ENCODE measurements at regions not wholly inside any gene's neighbourhood (a gene's known extent, or its start where the extent isn't known, plus 50 kb on each side); places are given as distances from the start of the nearest gene placed in this dataset.

GRCh38 chr7:123279949-123280348 is 80.2 kb upstream of the SLC13A1 start:
- no peaks in the 10 kb centered on the region for H3K36me3 ChIP-seq (ENCODE audit: control insufficient read depth, insufficient read depth, low read length)
- no peak for FAIRE-seq
- H3K27me3 ChIP-seq (ENCODE audit: control insufficient read depth, insufficient read depth, low read length): no peaks in the 10 kb centered on the region
- no peak overlapping the region for H3K4me3 ChIP-seq (ENCODE audit: low read depth, low read length)
- no peak for DNase-seq (ENCODE audit: low read depth)
- no peak for TF ChIP-seq CTCF (IDR thresholded peaks at IDR 0.05; ENCODE audit: insufficient read depth, low read length, severe bottlenecking)

DNA sequence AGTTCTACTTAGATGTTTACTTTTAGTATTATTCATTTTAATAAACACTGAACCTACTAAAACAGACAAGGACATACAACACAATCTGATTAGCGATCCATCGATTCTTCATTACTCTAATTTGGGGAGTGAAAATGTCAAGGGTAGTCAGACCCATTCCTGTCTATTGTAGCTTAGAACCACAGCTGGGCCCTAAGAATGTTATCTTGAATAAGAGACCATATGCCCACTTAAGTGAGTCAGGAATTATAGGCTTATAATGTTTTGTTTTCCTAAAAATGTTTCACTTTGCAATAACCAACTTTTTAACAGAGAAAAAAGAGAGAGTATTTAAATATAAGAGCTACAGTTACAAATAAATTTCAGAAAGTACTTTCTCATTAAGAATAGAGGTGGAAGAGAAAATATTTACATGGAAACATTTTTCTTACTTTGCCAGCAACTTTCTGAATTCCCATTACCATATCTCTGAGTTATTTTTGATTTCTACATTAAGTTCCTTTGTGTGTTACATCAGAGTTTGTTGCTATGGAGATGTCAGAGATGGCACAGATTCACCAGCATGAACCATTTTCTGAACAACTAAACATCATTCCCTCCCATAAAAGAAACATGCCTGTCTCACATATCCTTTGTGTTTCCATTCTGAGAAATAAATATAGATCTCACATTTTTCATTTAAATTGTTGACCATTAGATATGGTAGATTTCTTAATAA is 75.4 kb upstream of the SLC13A1 start:
- no peak for FAIRE-seq

DNA sequence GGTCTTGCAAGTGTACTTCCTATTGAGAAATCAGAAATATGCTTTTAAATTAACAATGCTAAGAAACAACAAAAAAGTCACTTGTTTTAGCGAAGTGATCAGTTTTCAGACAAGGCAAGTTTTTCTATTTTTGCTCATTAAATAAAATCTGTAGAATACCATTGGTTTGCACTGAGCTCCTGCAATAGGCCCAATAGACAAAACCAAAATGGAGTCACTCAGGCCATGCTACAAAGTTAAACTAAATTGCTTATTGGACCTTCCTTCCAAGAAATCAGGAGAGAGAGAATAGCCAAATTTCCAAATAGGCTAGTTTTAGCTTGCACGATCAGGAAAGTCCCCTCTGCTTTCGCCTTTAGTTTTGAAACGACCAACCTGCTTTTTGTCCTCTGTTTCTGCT is 73.4 kb upstream of the SLC13A1 start:
- TF ChIP-seq CTCF (IDR thresholded peaks at IDR 0.05; ENCODE audit: insufficient read depth, low read length, severe bottlenecking): no peak
- Histone ChIP-seq H3K27me3 (ENCODE audit: control insufficient read depth, insufficient read depth, low read length) (no peaks in the 10 kb centered on the region), H3K36me3 (ENCODE audit: control insufficient read depth, insufficient read depth, low read length) (no peaks in the 10 kb centered on the region), H3K4me3 (ENCODE audit: low read depth, low read length) (no peak overlapping the region)
- FAIRE-seq (no peak), DNase-seq (ENCODE audit: low read depth) (no peak)

More for the DNA sequence above, 75.4 kb upstream of the SLC13A1 start:
- DNase-seq (ENCODE audit: low read depth): no peak
- H3K27me3 ChIP-seq (ENCODE audit: control insufficient read depth, insufficient read depth, low read length): no peaks in the 10 kb centered on the region
- TF ChIP-seq CTCF (IDR thresholded peaks at IDR 0.05; ENCODE audit: insufficient read depth, low read length, severe bottlenecking): no peak
- no peaks in the 10 kb centered on the region for H3K36me3 ChIP-seq (ENCODE audit: control insufficient read depth, insufficient read depth, low read length)
- no peak overlapping the region for H3K4me3 ChIP-seq (ENCODE audit: low read depth, low read length)

DNA sequence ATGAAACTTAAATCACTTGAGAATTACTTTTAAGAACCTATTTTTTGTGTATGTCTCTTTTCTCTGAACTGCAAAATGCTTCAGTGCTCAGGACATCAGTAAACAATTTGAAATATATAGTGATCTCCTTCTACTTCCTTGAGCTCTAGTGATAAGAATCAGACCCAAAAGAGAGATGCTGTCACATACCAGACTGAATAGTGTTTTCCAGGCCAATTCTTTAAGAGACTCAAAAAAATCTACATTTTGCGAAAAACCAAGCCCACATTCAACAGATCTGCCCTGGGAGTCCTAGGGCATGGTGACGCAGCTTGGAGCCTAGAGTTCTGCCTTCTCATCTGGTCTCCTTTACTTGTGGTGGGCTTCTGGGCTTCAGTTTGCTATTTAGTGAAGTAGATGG is 72.1 kb upstream of the SLC13A1 start:
- no peak for TF ChIP-seq CTCF (IDR thresholded peaks at IDR 0.05; ENCODE audit: insufficient read depth, low read length, severe bottlenecking)
- H3K27me3 ChIP-seq (ENCODE audit: control insufficient read depth, insufficient read depth, low read length): no peaks in the 10 kb centered on the region
- H3K4me3 ChIP-seq (ENCODE audit: low read depth, low read length): no peak overlapping the region
- no peak for DNase-seq (ENCODE audit: low read depth)
- H3K36me3 ChIP-seq (ENCODE audit: control insufficient read depth, insufficient read depth, low read length): no peaks in the 10 kb centered on the region
- FAIRE-seq: no peak

DNA sequence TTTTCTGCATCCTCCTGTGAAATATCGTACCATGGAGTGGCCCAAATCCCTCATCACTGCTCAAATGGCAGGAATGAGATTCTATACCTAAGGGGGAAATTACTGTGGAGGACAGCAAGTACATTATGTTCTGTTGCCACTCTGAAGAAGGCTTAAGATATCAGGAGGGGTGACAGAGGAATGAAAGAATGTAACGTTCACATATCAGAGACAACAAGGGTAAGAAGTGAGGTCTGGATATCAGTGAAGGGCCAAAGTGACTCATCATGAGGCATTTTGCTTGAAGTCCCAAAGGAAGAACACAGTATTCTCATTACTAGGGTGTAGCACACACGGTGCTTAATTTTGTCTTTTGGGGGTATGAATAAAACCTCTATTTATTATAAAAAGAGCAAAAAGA is 71.5 kb upstream of the SLC13A1 start:
- DNase-seq (ENCODE audit: low read depth) (peak; percentile 57), FAIRE-seq (no peak)
- Histone ChIP-seq H3K27me3 (ENCODE audit: control insufficient read depth, insufficient read depth, low read length) (no peaks in the 10 kb centered on the region), H3K36me3 (ENCODE audit: control insufficient read depth, insufficient read depth, low read length) (no peaks in the 10 kb centered on the region), H3K4me3 (ENCODE audit: low read depth, low read length) (no peak overlapping the region)
- no peak for TF ChIP-seq CTCF (IDR thresholded peaks at IDR 0.05; ENCODE audit: insufficient read depth, low read length, severe bottlenecking)

GRCh38 chr7:123270570-123270969 is 70.8 kb upstream of the SLC13A1 start:
- Histone ChIP-seq H3K27me3 (ENCODE audit: control insufficient read depth, insufficient read depth, low read length) (no peaks in the 10 kb centered on the region), H3K36me3 (ENCODE audit: control insufficient read depth, insufficient read depth, low read length) (no peaks in the 10 kb centered on the region), H3K4me3 (ENCODE audit: low read depth, low read length) (no peak overlapping the region)
- TF ChIP-seq CTCF (IDR thresholded peaks at IDR 0.05; ENCODE audit: insufficient read depth, low read length, severe bottlenecking): no peak
- no peak for FAIRE-seq
- DNase-seq (ENCODE audit: low read depth): no peak
